ENCODE measurements at regions not wholly inside any gene's neighbourhood (a gene's known extent, or its start where the extent isn't known, plus 50 kb on each side); places are given as distances from the start of the nearest gene placed in this dataset.

DNA sequence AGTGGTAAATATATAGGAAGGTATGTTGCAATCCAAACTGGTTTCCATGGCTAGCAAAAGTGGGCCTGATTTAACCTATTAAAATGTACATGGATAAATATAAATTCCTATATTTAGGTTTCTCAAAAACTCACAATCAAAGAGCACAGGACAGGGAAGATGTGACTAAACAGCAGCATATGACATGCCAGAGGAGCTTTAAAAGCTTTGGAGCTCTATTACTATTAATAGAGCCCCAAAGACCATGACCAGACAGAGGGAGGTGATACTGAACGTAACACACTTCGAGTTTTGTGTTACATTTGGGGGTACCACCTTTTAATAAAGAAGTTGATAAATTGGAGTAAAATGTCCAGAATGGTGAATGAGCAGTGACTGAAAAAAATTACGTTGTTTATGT is 179.5 kb upstream of the SLC14A2 start:
- TF ChIP-seq, protein P1, sequence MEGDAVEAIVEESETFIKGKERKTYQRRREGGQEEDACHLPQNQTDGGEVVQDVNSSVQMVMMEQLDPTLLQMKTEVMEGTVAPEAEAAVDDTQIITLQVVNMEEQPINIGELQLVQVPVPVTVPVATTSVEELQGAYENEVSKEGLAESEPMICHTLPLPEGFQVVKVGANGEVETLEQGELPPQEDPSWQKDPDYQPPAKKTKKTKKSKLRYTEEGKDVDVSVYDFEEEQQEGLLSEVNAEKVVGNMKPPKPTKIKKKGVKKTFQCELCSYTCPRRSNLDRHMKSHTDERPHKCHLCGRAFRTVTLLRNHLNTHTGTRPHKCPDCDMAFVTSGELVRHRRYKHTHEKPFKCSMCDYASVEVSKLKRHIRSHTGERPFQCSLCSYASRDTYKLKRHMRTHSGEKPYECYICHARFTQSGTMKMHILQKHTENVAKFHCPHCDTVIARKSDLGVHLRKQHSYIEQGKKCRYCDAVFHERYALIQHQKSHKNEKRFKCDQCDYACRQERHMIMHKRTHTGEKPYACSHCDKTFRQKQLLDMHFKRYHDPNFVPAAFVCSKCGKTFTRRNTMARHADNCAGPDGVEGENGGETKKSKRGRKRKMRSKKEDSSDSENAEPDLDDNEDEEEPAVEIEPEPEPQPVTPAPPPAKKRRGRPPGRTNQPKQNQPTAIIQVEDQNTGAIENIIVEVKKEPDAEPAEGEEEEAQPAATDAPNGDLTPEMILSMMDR (IDR thresholded peaks at IDR 0.05; ENCODE audit: poor library complexity, severe bottlenecking) = no peak
- Histone ChIP-seq H3K9me3 (ENCODE audit: severe bottlenecking) (no peaks in the 10 kb centered on the region), H3K4me3 (ENCODE audit: severe bottlenecking) (no peak overlapping the region), H3K4me1 (ENCODE audit: insufficient read depth, poor library complexity, severe bottlenecking) (no peaks in the 10 kb centered on the region), H3K27me3 (ENCODE audit: insufficient read depth, poor library complexity, severe bottlenecking) (no peaks in the 10 kb centered on the region), H3K36me3 (ENCODE audit: low read depth) (no peaks in the 10 kb centered on the region), H3K27ac (ENCODE audit: poor library complexity, severe bottlenecking) (no peak overlapping the region)
- ATAC-seq (ENCODE audit: low read depth) (no peak), DNase-seq (ENCODE audit: low spot score) (no peak)

DNA sequence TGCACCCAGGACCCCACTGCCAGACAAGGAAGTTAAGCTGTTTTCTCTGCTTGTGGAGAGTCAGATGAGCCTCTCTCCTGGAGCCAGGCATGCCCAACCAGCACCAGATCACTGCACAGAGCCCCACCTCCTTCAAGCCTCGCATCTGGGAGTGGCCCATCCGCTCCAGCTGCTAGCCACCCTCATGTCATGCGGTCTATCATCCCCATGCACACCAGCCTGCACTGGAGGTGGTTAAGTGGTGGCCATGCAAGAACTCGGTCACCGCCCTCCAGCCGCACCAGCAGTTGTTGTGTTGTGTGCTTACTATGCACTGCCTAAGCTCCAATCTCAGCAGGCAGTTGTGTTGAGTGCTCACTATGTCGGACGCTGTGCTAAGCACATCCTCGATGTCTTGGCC is 177.9 kb upstream of the SLC14A2 start:
- Histone ChIP-seq H3K27me3 (ENCODE audit: insufficient read depth, poor library complexity, severe bottlenecking) (no peaks in the 10 kb centered on the region), H3K27ac (ENCODE audit: poor library complexity, severe bottlenecking) (no peak overlapping the region), H3K4me1 (ENCODE audit: insufficient read depth, poor library complexity, severe bottlenecking) (peaks cover 3% of the 10 kb centered on the region), H3K9me3 (ENCODE audit: severe bottlenecking) (no peaks in the 10 kb centered on the region), H3K36me3 (ENCODE audit: low read depth) (no peaks in the 10 kb centered on the region), H3K4me3 (ENCODE audit: severe bottlenecking) (no peak overlapping the region)
- TF ChIP-seq, protein P1 (IDR thresholded peaks at IDR 0.05; ENCODE audit: poor library complexity, severe bottlenecking) = no peak
- ATAC-seq (ENCODE audit: low read depth) = no peak
- no peak for DNase-seq (ENCODE audit: low spot score)

DNA sequence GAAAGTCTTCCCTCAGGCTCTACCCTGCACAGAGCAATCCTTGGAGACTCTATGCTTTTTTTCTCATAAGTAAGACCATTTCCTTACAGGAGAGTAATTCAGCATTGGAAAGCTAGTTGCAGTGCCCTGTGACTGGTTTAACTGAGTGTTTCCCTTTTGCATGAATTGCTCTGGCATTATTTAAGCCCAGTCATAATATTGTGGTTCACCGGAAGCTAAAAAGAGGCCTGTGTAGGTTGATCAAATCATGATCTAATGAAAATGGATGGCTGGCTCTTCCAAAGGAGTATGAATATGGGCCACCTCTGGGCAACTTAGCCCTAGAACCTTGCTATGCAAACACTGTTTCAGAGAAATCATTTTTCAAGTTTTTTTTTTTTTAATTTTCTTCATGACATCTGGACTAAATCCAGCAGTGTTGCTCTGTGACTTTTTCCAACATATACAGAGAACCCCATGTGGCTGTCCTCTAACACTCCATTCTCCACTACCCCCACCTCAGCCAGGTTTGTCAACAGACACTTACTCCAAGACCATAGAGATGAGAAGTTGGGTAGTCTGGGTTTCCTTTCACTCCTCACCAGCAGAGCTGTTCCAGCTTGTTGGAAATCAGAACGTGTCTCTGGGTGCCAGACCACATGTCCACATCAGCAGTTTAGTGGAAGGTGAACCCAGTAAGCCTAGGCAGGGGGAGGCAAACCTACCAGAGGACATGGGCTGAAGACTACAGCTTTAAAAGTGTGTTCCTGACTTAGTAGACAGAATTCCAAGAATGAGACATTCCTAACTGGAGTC is 175.2 kb upstream of the SLC14A2 start:
- Histone ChIP-seq H3K4me1 (ENCODE audit: insufficient read depth, poor library complexity, severe bottlenecking) (peaks cover 3% of the 10 kb centered on the region), H3K36me3 (ENCODE audit: low read depth) (no peaks in the 10 kb centered on the region), H3K27ac (ENCODE audit: poor library complexity, severe bottlenecking) (no peak overlapping the region), H3K4me3 (ENCODE audit: severe bottlenecking) (no peak overlapping the region), H3K27me3 (ENCODE audit: insufficient read depth, poor library complexity, severe bottlenecking) (no peaks in the 10 kb centered on the region), H3K9me3 (ENCODE audit: severe bottlenecking) (no peaks in the 10 kb centered on the region)
- TF ChIP-seq, protein P1 (IDR thresholded peaks at IDR 0.05; ENCODE audit: poor library complexity, severe bottlenecking) = no peak
- no peak for DNase-seq (ENCODE audit: low spot score)
- no peak for ATAC-seq (ENCODE audit: low read depth)

DNA sequence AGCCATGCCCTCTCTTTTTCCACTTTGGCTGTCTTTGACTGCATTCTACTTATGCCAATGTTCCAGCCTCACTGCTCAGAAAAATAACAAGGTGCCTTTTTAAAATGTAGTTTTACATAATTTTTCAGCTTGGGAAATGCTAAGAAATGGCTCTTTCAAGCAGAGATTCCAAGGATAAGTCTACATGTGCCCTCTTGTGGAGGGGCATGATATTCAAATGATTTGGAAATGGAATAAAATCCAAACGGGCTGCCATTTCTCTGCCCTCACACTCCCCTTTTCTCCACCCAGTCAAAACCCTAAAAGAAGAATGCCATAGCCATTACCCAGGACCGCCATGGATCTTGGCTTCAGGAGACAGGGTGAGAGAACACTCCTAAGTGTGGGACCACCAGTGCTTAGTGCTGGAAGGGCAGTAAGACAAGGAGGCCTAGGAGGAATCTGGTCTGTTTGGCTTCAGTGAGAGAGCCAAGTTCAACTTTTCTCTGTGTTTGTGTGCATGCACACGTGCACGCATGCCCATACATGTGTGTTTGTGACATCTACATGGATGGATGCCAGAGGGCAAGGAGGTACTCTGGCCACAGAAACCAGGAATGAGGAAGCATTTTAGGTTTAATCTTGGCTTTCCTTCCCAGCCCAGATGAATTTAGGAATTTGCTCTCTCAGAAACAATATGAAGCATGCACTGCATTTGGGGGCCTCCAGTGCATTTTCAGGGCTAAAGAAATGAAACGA is 174.0 kb upstream of the SLC14A2 start:
- no peaks in the 10 kb centered on the region for H3K27me3 ChIP-seq (ENCODE audit: insufficient read depth, poor library complexity, severe bottlenecking)
- ATAC-seq (ENCODE audit: low read depth) = no peak
- H3K36me3 ChIP-seq (ENCODE audit: low read depth) = no peaks in the 10 kb centered on the region
- no peak for DNase-seq (ENCODE audit: low spot score)
- TF ChIP-seq, protein P1 (IDR thresholded peaks at IDR 0.05; ENCODE audit: poor library complexity, severe bottlenecking) = peak; percentile 67
- no peak overlapping the region for H3K27ac ChIP-seq (ENCODE audit: poor library complexity, severe bottlenecking)
- peaks cover 3% of the 10 kb centered on the region for H3K4me1 ChIP-seq (ENCODE audit: insufficient read depth, poor library complexity, severe bottlenecking)
- no peak overlapping the region for H3K4me3 ChIP-seq (ENCODE audit: severe bottlenecking)
- H3K9me3 ChIP-seq (ENCODE audit: severe bottlenecking) = no peaks in the 10 kb centered on the region

DNA sequence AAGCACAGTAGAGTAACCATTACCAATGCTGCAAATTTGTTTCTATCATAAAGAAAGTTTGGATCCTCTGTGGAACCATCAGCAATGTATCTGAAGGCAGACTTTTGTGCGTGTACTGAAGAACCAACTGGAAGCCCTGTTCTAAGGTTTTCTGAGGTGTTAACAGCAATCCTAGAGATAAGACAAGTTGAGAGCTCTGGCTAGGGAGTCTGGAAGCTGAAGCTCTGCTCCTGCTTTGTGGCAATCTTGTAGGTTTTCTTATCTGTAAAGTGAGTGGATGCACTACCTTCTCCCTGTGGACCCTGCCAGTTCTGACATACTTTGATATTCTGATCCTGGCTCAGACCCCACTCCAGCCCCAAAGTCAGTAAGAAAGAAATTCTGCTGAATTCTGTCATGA is 171.2 kb upstream of the SLC14A2 start:
- H3K9me3 ChIP-seq (ENCODE audit: severe bottlenecking) = no peaks in the 10 kb centered on the region
- no peaks in the 10 kb centered on the region for H3K36me3 ChIP-seq (ENCODE audit: low read depth)
- ATAC-seq (ENCODE audit: low read depth) (no peak), DNase-seq (ENCODE audit: low spot score) (no peak)
- TF ChIP-seq, protein P1 (IDR thresholded peaks at IDR 0.05; ENCODE audit: poor library complexity, severe bottlenecking) = no peak
- H3K27ac ChIP-seq (ENCODE audit: poor library complexity, severe bottlenecking) = no peak overlapping the region
- H3K27me3 ChIP-seq (ENCODE audit: insufficient read depth, poor library complexity, severe bottlenecking) = no peaks in the 10 kb centered on the region
- no peak overlapping the region for H3K4me3 ChIP-seq (ENCODE audit: severe bottlenecking)
- H3K4me1 ChIP-seq (ENCODE audit: insufficient read depth, poor library complexity, severe bottlenecking) = peaks cover 3% of the 10 kb centered on the region
